GM23338 (cell line): ENCODE measurements at regions not wholly inside any gene's neighbourhood (a gene's known extent, or its start where the extent isn't known, plus 50 kb on each side); places are given as distances from the start of the nearest gene placed in this dataset.

Source experiments
- ATAC-seq: fragments of 200-7000 bp; cut with Tn5 transposase; 3 replicates; pipeline ENCODE4 v1.9.1; 2020
- DNase-seq: peaks from one replicate; pipeline ENCODE4 v3.0.0-alpha.2; 2015; ENCODE audit warnings: low spot score
- H2AFZ ChIP-seq: fragments of 200-600 bp; sonication (generic); 2 replicates; pipeline ENCODE4 v1.8.0; 2016; ENCODE audit warnings: antibody characterized with exemption, mild to moderate bottlenecking, moderate library complexity
- H3F3A ChIP-seq: fragments of 200-600 bp; sonication (generic); replicated peaks from 2 replicates; pipeline ENCODE4 v1.8.0; 2017; ENCODE audit warnings: antibody characterized with exemption, mixed run types, low read depth
- H3K27ac ChIP-seq: fragments of 200-600 bp; sonication (generic); 2 replicates; pipeline ENCODE4 v1.6.1; 2016; ENCODE audit warnings: low read depth
- H3K27me3 ChIP-seq: fragments of 200-600 bp; sonication (generic); 2 replicates; pipeline ENCODE4 v1.8.0; 2016; ENCODE audit warnings: mild to moderate bottlenecking, mixed run types, moderate library complexity; ENCODE audit not compliant: insufficient read depth
- H3K36me3 ChIP-seq: fragments of 200-600 bp; sonication (generic); 2 replicates; pipeline ENCODE4 v1.8.0; 2016; ENCODE audit warnings: mild to moderate bottlenecking; ENCODE audit not compliant: insufficient read depth
- H3K4me1 ChIP-seq: fragments of 200-600 bp; sonication (generic); 2 replicates; pipeline ENCODE4 v1.8.0; 2016; ENCODE audit warnings: mild to moderate bottlenecking, moderate library complexity; ENCODE audit not compliant: insufficient read depth
- H3K4me2 ChIP-seq: fragments of 200-600 bp; sonication (generic); 2 replicates; pipeline ENCODE4 v1.7.1; 2017; ENCODE audit warnings: mixed run types
- H3K4me3 ChIP-seq: fragments of 200-600 bp; sonication (generic); 2 replicates; pipeline ENCODE4 v1.6.1; 2016; ENCODE audit warnings: mixed run types
- H3K79me2 ChIP-seq: fragments of 200-600 bp; sonication (generic); replicated peaks from 2 replicates; pipeline ENCODE4 v1.8.0; 2017; ENCODE audit warnings: mild to moderate bottlenecking; ENCODE audit not compliant: insufficient read depth
- H3K9me2 ChIP-seq: fragments of 200-600 bp; sonication (generic); 2 replicates; pipeline ENCODE4 v1.8.0; 2017; ENCODE audit not compliant: insufficient read depth
- H4K20me1 ChIP-seq: fragments of 200-600 bp; sonication (generic); replicated peaks from 2 replicates; pipeline ENCODE4 v1.8.0; 2017; ENCODE audit warnings: mild to moderate bottlenecking; ENCODE audit not compliant: insufficient read depth
- H3K27ac Mint-ChIP-seq: 2 replicates; pipeline ENCODE4 v1.8.0; 2020; ENCODE audit warnings: inconsistent platforms, mild to moderate bottlenecking, moderate library complexity, mixed read lengths
- H3K27me3 Mint-ChIP-seq: 3 replicates; pipeline ENCODE4 v1.8.0; 2022; ENCODE audit warnings: low read depth, mild to moderate bottlenecking, moderate library complexity, mixed read lengths, inconsistent platforms; ENCODE audit not compliant: insufficient read depth, poor library complexity
- H3K36me3 Mint-ChIP-seq: 3 replicates; pipeline ENCODE4 v1.8.0; 2021; ENCODE audit warnings: low read depth, mild to moderate bottlenecking, inconsistent platforms, moderate library complexity, mixed read lengths
- H3K4me1 Mint-ChIP-seq: 3 replicates; pipeline ENCODE4 v1.8.0; 2020; ENCODE audit warnings: mild to moderate bottlenecking, inconsistent platforms, mixed read lengths
- H3K4me3 Mint-ChIP-seq: 3 replicates; pipeline ENCODE4 v1.8.0; 2021; ENCODE audit warnings: moderate library complexity, mild to moderate bottlenecking, inconsistent platforms, mixed read lengths
- H3K9me3 Mint-ChIP-seq: 3 replicates; pipeline ENCODE4 v1.8.0; 2020; ENCODE audit warnings: moderate library complexity, mild to moderate bottlenecking, inconsistent platforms, mixed read lengths
- CREB1 ChIP-seq: fragments of 250-450 bp; sonication (Bioruptor Pico); IDR thresholded peaks from 2 replicates; pipeline ENCODE4 v1.5.0; 2020; ENCODE audit warnings: low read depth, mild to moderate bottlenecking, moderate library complexity
- CTCF ChIP-seq, 2 experiments: fragments of 200-600 bp in 1 of 2; sonication (generic) in 1 of 2; conservative IDR thresholded peaks; 2 replicates each; pipeline versions ENCODE4 v1.5.1 to v1.6.1; 2016 to 2017; ENCODE audit warnings: antibody characterized with exemption in 2 of 2, low read depth in 2 of 2, mild to moderate bottlenecking in 2 of 2, moderate library complexity in 1 of 2
- ETS1 ChIP-seq: IDR thresholded peaks from 2 replicates; pipeline ENCODE4 v1.6.1; 2016; ENCODE audit warnings: antibody characterized with exemption
- EZH2 ChIP-seq: fragments of 200-600 bp; sonication (generic); IDR thresholded peaks from one replicate; pipeline ENCODE4 v1.8.0; 2017; ENCODE audit warnings: antibody characterized with exemption, mild to moderate bottlenecking, low read depth; ENCODE audit not compliant: unreplicated experiment
- EZH2phosphoT487 ChIP-seq: fragments of 200-600 bp; sonication (generic); IDR thresholded peaks from one replicate; pipeline ENCODE4 v1.8.1; 2018; ENCODE audit warnings: antibody characterized with exemption; ENCODE audit not compliant: unreplicated experiment
- JUNB ChIP-seq: IDR thresholded peaks from one replicate; pipeline ENCODE4 v1.6.1; 2016; ENCODE audit warnings: antibody characterized with exemption; ENCODE audit not compliant: unreplicated experiment
- NANOG ChIP-seq: IDR thresholded peaks from 2 replicates; pipeline ENCODE4 v1.6.1; 2016; ENCODE audit warnings: antibody characterized with exemption, borderline replicate concordance
- POLR2AphosphoS5 ChIP-seq: IDR thresholded peaks from 2 replicates; pipeline ENCODE4 v1.6.1; 2016; ENCODE audit warnings: antibody characterized with exemption, low read depth
- REST ChIP-seq: IDR thresholded peaks from one replicate; pipeline ENCODE4 v1.6.1; 2018; ENCODE audit warnings: antibody characterized with exemption; ENCODE audit not compliant: unreplicated experiment
- STAT1 ChIP-seq: IDR thresholded peaks from one replicate; pipeline ENCODE4 v1.6.1; 2016; ENCODE audit warnings: antibody characterized with exemption; ENCODE audit not compliant: unreplicated experiment
- ZNF114 ChIP-seq: fragments of 250-450 bp; sonication (Bioruptor Pico); IDR thresholded peaks from 2 replicates; pipeline ENCODE4 v1.5.0; 2020; ENCODE audit warnings: mild to moderate bottlenecking, moderate library complexity
- ZNF331 ChIP-seq: fragments of 250-450 bp; sonication (Bioruptor Pico); IDR thresholded peaks from 2 replicates; pipeline ENCODE4 v1.5.0; 2020; ENCODE audit warnings: low read depth, mild to moderate bottlenecking, moderate library complexity
- ZNF462 ChIP-seq: fragments of 250-450 bp; sonication (Bioruptor Pico); IDR thresholded peaks from 2 replicates; pipeline ENCODE4 v1.5.0; 2020; ENCODE audit warnings: mild to moderate bottlenecking, moderate library complexity

GRCh38 chr18:68431922-68432198 lies 283.0 kb downstream of the TMX3 start:
- Histone ChIP-seq H3F3A (no peaks in the 10 kb centered on the region), H3K36me3 (no peaks in the 10 kb centered on the region), H3K4me3 (no peak overlapping the region), H3K9me2 (no peaks in the 10 kb centered on the region), H3K79me2 (no peaks in the 10 kb centered on the region), H3K27ac (no peak overlapping the region), H2AFZ (0 out of 2 replicates have a peak overlapping the region, but pooled peaks have one; percentile 24), H3K4me1 (no peaks in the 10 kb centered on the region), H3K4me2 (no peak overlapping the region), H4K20me1 (no peaks in the 10 kb centered on the region), H3K27me3 (no peaks in the 10 kb centered on the region)
- TF ChIP-seq CREB1 (no peak), ETS1 (no peak), REST (no peak), ZNF331 (no peak), POLR2AphosphoS5 (no peak), JUNB (no peak), STAT1 (no peak), ZNF114 (no peak), CTCF (conservative IDR thresholded peaks at IDR 0.05; ENCODE audit: low read depth in 2 of 2) (no peak), EZH2phosphoT487 (no peak), ZNF462 (CRISPR knock-in tag) (no peak), NANOG (no peak), EZH2 (no peak)
- Mint-ChIP-seq H3K27me3 (no peaks in the 10 kb centered on the region), H3K4me1 (0 out of 3 replicates have a peak, but pooled peaks cover 2% of the 10 kb centered on the region), H3K9me3 (no peaks in the 10 kb centered on the region), H3K4me3 (no peak overlapping the region), H3K36me3 (peaks cover 4% of the 10 kb centered on the region; the same call in 1 of the 3 replicates), H3K27ac (no peak overlapping the region)
- no peak for DNase-seq
- no peak for ATAC-seq
